ENCODE measurements at regions not wholly inside any gene's neighbourhood (a gene's known extent, or its start where the extent isn't known, plus 50 kb on each side); places are given as distances from the start of the nearest gene placed in this dataset.

- TF ChIP-seq CTCF (IDR thresholded peaks at IDR 0.05): no peak
- no peak for DNase-seq (ENCODE audit: low spot score)
- Mint-ChIP-seq H3K27ac (ENCODE audit: unreplicated experiment) (no peak overlapping the region), H3K27me3 (ENCODE audit: low read depth) (peaks cover 8% of the 10 kb centered on the region), H3K4me1 (ENCODE audit: low read depth) (peaks cover 18% of the 10 kb centered on the region), H3K9me3 (ENCODE audit: low read depth) (no peaks in the 10 kb centered on the region), H3K4me3 (ENCODE audit: unreplicated experiment) (no peak overlapping the region), H3K36me3 (ENCODE audit: low read depth) (no peaks in the 10 kb centered on the region)
Measured at GRCh38 chr10:29067161-29067560, 221.7 kb upstream of the LYZL1 start.

- Mint-ChIP-seq H3K9me3 (ENCODE audit: low read depth) (no peaks in the 10 kb centered on the region), H3K4me3 (ENCODE audit: unreplicated experiment) (no peak overlapping the region), H3K36me3 (ENCODE audit: low read depth) (no peaks in the 10 kb centered on the region), H3K27me3 (ENCODE audit: low read depth) (peaks cover 8% of the 10 kb centered on the region), H3K4me1 (ENCODE audit: low read depth) (peaks cover 18% of the 10 kb centered on the region), H3K27ac (ENCODE audit: unreplicated experiment) (no peak overlapping the region)
- no peak for DNase-seq (ENCODE audit: low spot score)
- TF ChIP-seq CTCF (IDR thresholded peaks at IDR 0.05): no peak
Measured at GRCh38 chr10:29067628-29068027, 221.2 kb upstream of the LYZL1 start.

- Mint-ChIP-seq H3K4me1 (ENCODE audit: low read depth) (peaks cover 18% of the 10 kb centered on the region), H3K27ac (ENCODE audit: unreplicated experiment) (no peak overlapping the region), H3K27me3 (ENCODE audit: low read depth) (peaks cover 8% of the 10 kb centered on the region), H3K9me3 (ENCODE audit: low read depth) (no peaks in the 10 kb centered on the region), H3K4me3 (ENCODE audit: unreplicated experiment) (no peak overlapping the region), H3K36me3 (ENCODE audit: low read depth) (no peaks in the 10 kb centered on the region)
- TF ChIP-seq CTCF (IDR thresholded peaks at IDR 0.05): no peak
- DNase-seq (ENCODE audit: low spot score): no peak
Measured at GRCh38 chr10:29068302-29068701, 220.6 kb upstream of the LYZL1 start.

GRCh38 chr10:29068966-29069365 lies 219.9 kb upstream of the LYZL1 start:
- peaks cover 8% of the 10 kb centered on the region for H3K27me3 Mint-ChIP-seq (ENCODE audit: low read depth)
- no peak overlapping the region for H3K27ac Mint-ChIP-seq (ENCODE audit: unreplicated experiment)
- no peaks in the 10 kb centered on the region for H3K36me3 Mint-ChIP-seq (ENCODE audit: low read depth)
- no peak for DNase-seq (ENCODE audit: low spot score)
- peaks cover 15% of the 10 kb centered on the region for H3K4me1 Mint-ChIP-seq (ENCODE audit: low read depth)
- no peak for TF ChIP-seq CTCF (IDR thresholded peaks at IDR 0.05)
- H3K9me3 Mint-ChIP-seq (ENCODE audit: low read depth): no peaks in the 10 kb centered on the region
- H3K4me3 Mint-ChIP-seq (ENCODE audit: unreplicated experiment): no peak overlapping the region

DNA sequence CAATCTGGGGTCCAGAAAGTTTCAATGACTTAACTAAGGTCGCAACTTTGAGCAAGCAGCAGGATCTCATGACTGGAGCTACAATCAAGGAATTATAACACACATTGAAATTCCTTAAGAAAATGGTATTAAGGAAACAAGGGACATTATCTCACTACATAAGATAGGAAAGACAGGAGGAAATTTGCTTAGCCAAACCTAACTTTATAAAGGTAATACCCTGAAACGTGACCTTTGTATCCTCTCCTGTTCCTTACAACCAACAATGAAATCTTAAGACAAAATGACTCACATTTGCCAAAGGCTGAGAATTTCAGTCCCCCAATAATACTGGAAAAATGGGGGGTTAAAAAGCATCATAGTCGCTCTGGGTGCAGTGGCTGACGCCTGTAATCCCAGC lies 218.9 kb upstream of the LYZL1 start:
- Mint-ChIP-seq H3K36me3 (ENCODE audit: low read depth) (no peaks in the 10 kb centered on the region), H3K27ac (ENCODE audit: unreplicated experiment) (no peak overlapping the region), H3K4me3 (ENCODE audit: unreplicated experiment) (no peak overlapping the region), H3K9me3 (ENCODE audit: low read depth) (no peaks in the 10 kb centered on the region), H3K27me3 (ENCODE audit: low read depth) (peaks cover 8% of the 10 kb centered on the region), H3K4me1 (ENCODE audit: low read depth) (peaks cover 7% of the 10 kb centered on the region)
- DNase-seq (ENCODE audit: low spot score): no peak
- TF ChIP-seq CTCF (IDR thresholded peaks at IDR 0.05): no peak
